ENCODE measurements at regions not wholly inside any gene's neighbourhood (a gene's known extent, or its start where the extent isn't known, plus 50 kb on each side); places are given as distances from the start of the nearest gene placed in this dataset.

DNA sequence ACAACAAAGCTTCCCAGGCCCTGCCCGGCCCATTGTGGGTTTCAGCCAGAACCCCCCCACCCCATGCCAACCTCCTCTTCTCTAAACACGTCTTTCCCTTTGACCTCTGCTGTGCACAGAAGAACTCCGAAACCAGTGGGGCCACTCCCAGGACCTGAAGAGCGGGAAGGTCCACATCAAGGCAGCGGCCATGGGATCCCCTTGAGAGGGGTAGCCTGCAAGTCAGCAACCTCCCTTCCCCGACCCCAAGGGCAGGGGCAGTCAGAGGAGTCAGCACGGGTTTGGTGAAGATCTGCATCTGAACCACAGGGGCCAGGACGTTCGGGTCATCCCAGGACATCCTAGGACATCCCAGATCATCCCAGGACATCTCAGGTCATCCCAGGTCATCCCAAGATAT, 379.9 kb upstream of the IRX4 start:
- DNase-seq (ENCODE audit: low read depth), result no peak

DNA sequence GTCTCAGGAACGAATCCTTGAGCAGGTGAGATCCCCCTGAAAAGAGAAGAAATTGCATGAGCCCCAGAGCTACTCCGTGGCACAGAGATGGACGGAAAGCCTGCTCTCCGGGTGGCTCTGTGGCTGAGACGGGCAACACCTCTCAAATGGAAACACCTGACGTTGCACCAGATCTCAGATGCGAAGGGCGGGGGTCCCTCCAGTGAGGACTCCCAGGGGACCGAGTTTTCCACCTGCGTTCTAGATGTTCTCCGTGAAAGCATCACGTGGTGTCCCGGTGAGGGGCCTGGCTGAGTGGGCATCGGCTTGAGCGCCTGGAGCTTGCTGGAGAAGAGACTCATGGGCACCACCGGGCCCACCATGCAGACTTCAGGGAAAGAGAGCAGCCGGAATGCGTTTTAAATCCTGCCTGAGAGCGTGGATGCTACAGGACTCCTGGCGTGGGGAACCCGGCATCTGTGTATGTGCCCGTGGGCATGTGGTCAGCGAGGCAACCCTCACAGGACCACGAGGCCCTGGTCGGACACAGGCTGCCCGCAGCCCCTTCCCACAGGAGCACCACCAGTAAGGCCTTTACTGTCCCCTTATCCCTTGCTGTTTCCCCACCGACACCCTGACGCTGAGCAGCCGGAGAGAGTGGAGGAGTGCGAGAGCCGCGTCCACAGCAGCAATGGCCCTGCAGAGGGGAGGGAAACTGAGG, 378.4 kb upstream of the IRX4 start:
- DNase-seq (ENCODE audit: low read depth), result no peak

DNA sequence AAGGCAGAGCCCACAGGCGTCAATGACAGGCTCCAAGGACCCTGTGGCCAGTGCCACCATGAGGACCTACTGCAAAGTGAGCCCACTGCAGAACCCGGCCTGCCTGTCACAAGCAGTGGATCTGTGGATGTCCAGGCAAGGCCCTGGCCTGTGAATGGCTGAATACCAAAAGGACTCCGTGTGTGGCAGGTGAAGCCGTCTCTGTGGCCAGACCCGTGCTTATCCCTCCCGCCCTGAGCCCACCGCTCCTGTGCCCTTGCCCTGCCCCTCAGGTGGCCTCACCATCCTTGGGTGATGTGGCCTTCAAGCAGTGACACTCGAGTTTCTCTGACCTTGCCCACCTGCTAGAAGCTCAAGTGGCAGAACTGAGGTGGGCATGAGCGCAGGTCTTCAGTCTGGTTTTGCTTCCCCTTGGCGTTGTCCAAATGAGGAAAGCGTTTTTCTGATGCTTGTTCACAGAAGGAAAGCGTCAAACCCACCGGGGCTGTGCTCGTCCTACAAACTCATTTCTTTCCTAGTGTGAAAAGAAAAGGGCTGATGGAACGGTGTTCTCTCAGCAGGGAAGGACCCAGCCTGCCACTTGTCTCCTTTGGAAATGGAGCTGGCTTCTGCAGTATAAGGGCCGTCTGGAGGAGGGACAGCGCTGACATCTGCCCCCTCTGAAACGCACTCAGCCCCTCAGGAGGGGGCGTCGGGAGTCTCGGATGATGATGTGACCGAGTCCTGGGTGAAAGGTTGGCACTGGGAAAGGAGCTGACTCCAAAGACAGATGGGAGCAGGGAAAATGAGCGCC, 377.7 kb upstream of the IRX4 start:
- DNase-seq (ENCODE audit: low read depth), result no peak

DNA sequence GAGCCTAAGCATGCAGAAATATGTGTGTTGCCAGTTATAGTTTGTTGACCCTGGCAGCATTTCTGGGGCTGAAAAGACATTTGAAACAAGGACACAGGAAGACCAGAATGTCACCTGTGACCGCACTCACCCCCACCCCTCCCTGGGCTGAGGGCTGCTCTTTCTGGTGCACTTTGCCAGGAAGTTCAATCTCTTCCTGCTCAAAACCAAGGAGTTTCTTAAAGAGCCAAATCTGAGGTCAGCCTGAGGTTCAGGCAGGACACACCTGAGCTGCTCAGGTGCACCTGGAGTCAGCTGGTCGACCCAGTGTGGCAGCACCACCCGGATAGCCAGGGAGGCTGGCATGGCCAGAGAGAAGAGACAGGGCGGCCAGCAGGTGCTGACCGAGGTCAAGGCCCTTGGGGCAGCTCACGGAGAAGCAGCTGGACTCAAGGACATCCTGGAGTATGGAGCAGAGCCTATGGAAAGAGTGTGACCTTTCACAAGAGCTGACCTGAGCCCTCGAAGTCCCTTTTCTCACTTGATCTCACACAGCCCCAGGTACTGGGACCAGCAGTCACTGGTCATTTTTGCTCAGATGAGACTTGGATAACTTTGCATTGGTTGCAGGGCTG, 376.9 kb upstream of the IRX4 start:
- DNase-seq (ENCODE audit: low read depth), result no peak

DNA sequence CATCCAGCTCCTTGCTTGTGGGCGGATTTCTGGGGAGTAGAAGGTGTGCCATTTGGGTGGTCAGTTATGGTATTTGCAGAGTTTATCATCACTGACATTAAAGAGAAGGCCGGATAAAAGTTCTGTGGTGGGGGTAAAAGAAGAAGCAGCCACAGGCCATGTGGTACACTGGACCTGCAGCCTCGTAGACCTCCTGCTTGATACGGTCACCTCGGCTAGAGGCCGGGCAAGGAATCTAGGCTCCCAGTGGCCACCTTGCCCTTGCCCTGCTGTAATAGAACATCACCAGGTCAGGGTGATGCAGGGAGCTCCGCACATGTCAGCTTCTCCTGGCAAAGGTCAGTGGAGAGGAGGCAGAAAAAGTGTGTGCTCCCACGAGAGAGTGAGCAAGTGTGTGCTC, 376.1 kb upstream of the IRX4 start:
- no peak for DNase-seq (ENCODE audit: low read depth)

DNA sequence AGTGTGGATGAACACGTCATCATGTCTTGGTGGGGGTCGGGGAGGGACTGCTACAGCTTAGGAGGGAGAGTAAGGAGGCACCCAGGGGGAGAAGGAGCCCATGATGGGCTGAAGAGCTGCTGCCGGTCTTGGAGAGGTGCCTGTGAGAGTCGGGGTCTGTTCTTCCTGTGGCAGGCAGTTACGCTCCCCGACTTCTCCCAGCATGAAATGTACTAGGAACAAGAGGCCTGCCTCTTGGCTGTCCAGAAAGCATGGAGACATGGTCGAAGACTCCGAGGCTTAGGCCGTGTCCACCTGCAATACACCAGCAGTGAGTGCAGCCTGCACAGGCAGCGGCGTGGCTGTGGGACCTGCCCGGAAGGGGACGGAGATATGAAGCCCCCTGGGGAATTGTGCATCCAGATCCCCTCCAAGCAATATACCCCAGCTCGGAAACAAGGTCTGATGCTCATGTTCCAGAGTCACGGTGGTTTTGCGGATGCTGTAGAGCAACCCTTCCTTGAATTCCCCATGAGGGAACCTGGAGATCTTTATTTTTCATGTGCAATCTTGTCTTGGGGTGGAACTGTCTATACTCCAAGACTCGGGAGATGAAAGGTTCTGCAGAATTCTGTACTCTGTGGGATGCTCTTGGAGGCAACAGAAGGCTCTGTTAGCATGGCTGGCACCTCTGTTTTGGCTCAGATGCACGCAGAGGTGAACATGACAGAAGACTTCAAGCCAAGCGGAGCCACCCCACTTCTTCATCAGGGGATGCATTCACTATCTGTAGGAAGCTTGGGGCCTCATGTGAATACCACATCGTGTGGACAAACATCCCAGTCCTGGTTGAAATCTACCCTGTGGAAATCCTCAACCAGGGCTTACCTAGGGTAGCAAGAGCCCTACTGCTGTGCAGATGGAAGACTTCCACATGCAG, 374.9 kb upstream of the IRX4 start:
- DNase-seq (ENCODE audit: low read depth), result no peak

DNA sequence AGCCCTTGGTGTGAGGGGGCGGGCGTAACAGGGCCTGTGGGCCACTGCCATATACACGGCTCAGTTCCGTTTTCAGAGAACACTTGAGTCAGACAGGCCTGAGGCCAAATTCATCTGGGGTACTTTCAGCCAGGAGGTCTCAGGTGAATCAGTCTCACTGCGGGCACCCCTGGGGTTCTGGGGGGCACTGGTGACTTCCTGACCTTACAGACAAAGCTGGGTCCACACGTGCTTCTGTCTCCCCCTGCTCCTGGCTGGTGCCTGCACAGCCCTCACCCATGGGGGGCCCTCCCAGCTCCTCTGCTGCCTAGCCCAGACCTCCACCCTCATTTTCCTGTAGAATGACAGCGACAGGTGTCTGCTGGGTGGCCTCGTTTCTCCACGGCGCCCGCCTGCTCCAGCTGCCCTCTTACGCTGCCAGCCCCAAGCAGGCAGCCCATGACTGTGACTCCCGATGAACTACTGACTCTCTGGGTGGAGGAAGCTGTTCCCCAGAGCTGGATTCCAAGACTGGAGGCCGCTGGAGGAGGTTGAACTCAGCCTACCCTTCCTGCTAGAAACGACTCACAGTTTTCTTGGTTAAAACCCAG, 374.1 kb upstream of the IRX4 start:
- no peak for DNase-seq (ENCODE audit: low read depth)

DNA sequence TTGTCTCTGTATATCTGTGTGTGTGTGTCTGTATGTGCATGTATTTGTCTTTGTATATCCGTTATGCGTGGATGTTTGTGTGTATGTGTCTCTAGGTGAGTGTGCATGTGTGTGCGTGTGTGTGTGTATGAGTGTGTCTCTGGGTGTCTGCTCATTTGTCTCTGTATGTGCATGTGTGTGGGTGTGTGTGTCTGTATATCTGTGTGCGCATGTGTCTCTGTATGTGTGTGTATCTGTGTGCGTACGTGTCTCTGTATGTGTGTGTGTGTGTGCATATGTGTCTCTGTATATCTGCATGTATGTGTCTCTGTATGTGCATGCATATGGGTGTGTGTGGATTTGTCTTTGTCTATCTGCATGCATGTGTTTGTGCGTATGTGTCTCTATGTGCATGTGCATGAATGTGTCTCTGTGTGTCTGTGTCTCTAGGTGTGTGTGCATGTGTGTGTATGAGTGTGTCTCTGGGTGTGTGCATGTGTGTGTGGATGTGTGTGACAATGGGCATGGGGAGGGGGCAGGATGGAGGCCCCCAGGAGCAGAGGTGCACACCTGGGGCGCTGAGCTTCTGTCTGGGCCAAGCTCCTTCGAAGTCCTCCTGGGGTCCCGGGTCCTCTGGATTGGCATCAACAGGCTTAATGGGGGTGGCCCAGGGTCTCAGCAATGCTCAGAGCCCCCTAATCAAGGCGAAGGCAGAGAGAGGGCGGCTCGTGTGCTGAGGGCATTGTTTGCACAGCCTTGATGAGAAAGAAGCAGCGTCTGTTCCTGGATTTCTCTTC, 373.4 kb upstream of the IRX4 start:
- DNase-seq (ENCODE audit: low read depth), result no peak

DNA sequence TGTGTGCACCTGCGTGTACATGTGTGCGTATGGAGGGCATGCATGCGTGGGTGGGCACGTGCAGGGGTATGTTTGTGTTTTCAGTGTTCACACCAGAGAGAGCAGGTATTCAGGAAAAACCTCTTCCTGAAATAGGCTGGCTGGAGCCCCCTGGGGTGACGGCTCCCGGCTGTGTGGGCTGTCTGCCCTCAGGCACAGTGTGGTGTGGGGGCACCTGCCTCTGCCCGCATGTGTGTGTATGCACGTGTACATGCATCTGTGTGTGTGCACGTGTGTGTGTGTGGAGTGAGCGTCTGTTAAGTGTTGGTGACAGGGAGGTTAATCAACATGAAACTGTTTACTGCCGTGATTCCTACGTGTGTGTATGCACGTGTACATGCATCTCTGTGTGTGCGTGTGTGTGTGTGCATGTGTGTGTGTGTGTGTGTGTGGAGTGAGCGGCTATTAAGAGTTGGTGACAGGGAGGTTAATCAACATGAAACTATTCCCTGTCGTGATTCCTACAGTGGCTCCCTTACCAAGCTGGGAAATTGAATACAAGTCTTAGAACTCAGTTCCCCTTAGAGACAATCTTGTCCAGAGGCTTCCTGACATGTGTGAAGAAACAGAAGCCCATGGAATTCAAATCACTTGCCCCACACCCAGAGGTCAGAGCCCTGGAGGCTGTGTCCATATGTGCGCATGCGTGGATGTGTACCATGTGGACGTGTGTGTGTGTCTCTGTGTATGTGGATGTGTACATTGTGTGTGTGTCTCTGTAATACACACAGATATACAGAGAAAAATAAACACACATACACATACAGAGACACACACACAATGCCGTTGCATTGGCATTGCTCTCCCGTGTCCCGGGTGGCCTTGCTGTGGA, 372.4 kb upstream of the IRX4 start:
- DNase-seq (ENCODE audit: low read depth), result no peak

DNA sequence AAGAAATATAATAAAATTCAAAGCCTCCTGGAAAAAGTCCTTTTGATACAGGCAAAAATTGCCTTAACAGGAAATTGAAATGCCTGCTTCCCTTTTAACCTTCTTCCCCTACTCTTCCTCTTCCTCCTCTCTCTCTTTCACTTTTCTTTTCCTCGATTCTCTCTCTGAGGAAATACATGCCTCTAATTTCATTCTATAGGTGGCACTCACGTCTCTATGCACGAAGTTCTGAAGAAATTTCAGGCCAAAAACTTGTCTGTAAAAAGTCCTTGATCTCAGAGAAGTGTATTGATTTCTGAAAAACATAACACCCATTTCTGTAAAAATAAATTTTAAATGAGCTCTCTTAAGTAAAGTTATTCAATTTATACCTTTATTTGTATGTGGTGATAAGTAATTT, 371.7 kb upstream of the IRX4 start:
- DNase-seq (ENCODE audit: low read depth), result no peak

DNA sequence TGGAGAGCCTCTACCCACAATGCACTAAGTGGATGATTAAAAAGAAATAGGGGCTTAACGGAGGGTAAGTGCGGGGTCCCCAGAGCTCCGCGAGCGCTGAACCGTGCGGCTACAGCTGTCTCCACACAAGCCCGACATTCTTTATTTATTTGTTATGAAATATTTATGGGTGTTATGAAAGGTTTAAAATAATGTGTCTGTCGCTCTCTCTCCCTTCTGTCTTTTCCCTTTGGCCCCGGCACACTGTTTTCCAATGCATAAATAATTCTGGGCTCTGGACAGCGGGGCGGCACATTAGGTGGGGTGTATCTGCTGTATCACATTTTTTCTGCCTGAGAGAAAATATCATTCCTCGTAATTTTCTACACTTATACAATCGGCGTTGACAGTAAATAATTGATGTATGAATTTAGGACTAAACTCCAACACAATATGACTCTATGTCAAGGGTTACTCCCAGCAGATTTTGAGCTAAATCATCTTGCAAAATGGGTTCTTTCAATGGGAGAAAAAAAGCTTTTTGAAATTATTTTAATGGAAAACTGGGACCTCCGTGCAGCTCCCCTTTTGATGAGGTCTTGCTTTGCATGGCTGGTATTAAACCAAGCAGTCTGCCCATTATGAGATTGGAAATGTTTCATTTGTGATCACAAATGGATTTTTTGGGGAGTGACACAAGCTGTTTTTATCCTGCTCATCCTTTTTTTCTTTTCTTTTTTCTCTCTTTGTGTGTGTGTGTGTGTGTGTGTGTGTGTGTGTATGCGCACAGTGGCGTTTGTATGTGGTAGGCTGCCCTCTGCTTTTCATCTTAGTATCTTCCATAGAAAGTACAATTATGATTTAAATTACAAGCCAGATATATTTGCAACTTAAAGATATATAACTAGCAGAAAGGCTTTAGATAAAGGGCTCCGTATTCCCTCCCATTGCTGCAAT, 370.6 kb upstream of the IRX4 start:
- DNase-seq (ENCODE audit: low read depth), result no peak

DNA sequence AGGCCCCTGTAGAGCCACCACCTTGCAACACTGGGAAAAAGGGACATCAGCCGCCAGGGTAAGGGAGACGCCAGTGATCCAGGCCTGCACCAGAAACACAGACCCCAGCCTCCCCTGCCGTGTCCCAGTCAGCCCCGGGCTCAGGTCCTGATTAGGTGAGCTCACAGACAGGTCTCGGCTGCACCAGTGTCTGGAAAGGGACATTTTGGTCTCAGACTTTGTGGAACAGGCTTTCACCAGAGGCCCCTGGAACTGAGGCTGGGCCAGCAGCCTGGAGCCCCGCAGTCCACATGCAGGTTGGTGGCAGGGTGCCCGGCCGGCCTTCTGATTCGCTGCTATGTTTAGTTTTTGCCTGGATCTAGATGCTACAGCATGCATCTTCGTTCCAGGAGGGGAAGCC, 369.0 kb upstream of the IRX4 start:
- DNase-seq (ENCODE audit: low read depth), result no peak

DNA sequence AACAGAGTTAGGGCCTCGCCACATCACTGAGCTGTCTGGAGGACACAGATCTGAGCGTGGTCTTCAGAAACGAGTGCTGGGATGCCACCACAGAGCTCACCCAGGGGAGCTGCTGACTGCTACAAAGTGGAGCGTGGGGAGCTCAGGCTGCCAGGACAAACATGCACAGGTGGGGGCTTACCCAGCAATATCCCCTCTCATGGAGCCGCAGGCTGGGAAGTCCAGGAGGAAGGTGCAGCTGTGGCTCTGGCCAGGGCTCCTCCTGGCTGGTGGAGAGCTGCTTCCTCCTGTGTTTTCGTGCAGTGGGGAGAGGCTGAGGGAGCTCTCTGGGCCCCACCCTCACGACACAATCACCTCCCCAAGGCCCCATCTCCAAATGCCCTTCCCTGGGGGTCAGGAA, 368.6 kb upstream of the IRX4 start:
- DNase-seq (ENCODE audit: low read depth), result no peak

DNA sequence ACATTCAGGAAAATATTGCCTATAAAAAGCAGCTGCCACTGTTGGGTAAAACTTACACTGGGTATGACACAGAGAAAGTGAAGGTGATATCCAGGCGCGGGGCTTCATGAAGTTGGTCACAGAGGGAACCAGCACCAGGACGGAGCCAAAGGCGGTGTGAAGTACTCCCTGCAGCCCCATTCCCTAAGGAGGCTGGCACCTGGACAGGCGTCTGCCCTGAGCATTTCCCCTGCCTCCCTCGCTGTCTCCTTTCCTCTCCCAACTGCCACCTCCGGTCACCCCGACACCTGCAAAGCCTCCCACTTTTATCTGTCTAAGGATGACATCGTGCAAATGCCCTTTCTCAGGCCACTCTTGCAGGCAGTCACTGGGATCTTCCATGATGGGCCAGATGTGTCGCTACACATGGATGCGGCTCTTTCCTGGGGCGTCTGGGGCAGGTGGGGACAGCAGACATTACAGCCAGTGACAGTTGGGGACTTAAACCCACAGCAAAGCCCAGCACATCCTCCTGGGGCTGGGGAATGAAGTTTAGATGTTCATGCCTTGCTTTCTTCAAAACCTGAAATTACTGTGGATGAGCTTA, 367.7 kb upstream of the IRX4 start:
- no peak for DNase-seq (ENCODE audit: low read depth)

DNA sequence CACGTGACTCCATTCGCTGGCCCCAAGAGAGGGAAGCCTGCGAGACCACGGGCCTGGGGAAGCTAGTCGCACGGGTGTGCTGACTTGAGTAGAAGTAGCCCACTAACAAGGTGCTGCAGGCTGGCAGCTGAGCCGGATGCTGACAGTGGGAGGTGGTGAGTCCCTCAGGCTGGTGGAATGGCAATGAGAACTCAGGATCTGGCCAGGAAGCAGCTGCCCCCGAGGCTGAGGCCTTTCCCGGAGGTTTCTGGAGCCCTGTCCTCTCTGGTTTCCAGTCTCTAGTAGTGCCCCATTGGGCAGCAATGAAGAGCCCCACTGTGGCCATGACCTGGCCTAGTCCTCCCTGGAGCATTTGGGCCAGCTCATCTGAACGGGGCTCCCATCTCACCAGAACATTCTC, 366.7 kb upstream of the IRX4 start:
- no peak for DNase-seq (ENCODE audit: low read depth)

DNA sequence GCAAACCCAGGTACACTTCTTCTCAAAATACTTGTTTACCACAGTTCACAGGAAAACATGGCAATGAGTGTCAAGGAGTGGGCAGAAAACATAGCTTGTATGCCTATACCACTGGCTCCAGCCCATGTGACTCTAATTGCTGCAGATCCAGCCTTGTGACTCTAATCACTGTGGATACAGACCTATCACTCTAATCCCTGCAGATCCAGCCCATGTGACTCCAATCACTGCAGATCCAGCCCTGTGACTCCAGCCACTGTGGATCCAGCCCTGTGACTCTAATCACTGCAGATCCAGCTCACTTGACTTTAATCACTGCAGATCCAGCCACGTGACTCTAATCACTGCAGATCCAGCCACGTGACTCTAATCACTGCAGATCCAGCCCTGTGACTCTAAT, 366.3 kb upstream of the IRX4 start:
- DNase-seq (ENCODE audit: low read depth), result no peak

DNA sequence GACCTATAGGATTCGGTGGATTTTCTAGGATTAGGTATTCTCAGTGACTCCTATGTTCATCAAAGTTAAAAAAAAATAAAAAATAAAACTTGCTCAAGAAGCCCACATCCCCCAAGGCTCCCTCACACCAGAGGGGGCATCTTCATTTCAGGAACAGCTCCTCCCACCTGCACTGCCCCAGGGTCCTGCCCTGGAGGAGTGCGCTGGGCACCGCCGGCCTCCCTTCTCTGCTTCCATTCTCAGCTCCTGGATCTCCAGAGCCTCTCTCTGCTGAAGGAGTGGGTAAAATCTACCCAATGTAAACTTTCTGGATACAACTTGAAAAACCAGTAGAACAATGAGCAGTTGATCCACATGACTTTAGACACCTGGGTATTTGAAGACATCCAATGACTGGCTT, 359.8 kb upstream of the IRX4 start:
- no peak for DNase-seq (ENCODE audit: low read depth)

DNA sequence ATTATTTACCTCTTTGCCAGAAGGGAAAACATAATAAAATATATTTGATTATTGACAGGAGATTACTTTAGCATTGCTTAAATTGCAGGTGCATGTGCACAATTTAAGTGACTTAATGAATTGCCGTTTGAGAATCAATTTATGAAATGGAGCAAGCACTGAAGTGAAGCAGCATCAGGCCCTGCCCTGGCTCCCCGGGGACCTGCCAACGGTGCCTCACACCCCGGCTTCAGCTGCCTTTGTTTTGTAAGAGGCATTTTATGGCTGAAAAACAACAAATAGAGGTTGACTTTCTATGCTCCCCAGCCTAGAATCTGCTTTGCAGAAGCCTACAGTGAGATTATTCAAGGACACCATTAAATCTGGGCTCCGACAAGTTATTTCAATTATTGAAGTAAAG, 359.1 kb upstream of the IRX4 start:
- DNase-seq (ENCODE audit: low read depth), result no peak

Data from stimulated activated CD8-positive, alpha-beta memory T cell treated with anti-CD3 and anti-CD28 coated beads, Interleukin-15, amount 100 ng/mL, for 1 hour (primary cell).